MG63 (cell line): ENCODE measurements at regions not wholly inside any gene's neighbourhood (a gene's known extent, or its start where the extent isn't known, plus 50 kb on each side); places are given as distances from the start of the nearest gene placed in this dataset.

ENCODE experiments used
- DNase-seq: peaks from one replicate; pipeline ENCODE4 v3.0.0-alpha.2; 2020
- H3K27me3 ChIP-seq: fragments of 250-450 bp; sonication (Bioruptor Pico); 2 replicates; pipeline ENCODE4 v1.5.1; 2020; ENCODE audit warnings: mild to moderate bottlenecking, moderate library complexity
- H3K36me3 ChIP-seq: fragments of 250-450 bp; sonication (Bioruptor Pico); 2 replicates; pipeline ENCODE4 v1.5.1; 2020; ENCODE audit warnings: mild to moderate bottlenecking, moderate library complexity
- H3K4me3 ChIP-seq: fragments of 250-450 bp; sonication (Bioruptor Pico); 2 replicates; pipeline ENCODE4 v1.5.1; 2020; ENCODE audit warnings: mild to moderate bottlenecking, moderate library complexity
- H3K9me3 ChIP-seq: fragments of 250-450 bp; sonication (Bioruptor Pico); 2 replicates; pipeline ENCODE4 v1.5.1; 2020; ENCODE audit warnings: mild to moderate bottlenecking, moderate library complexity

DNA sequence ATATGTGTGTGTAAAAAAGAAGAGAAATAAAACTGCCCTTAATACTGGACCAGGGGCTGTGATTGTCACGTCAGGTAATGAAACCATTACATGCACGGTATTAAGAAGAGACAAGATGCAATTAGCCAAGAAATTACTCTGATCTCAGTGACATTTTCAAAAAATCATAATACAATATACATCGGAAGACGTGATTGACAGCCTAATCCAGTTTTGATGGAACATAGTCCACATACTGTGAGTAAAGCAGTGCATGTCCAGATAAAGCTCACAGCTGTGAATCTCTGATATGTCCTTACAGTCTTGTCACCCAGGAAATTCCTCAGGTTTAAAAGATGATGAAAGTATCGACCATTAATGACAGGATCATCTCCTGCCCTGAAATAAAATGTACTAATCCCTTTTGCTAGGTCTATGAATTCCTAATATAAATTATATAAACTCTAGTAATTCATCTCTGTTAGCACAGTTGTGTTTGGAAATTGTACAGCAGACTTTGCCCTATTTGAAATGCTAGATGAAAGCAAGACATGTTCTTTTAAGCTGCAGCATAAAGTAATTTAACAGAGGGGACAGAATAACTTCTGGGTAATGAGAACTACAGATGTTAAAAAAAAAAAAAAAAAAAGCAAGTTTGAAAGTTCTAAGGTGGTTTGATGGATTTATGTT is 119.5 kb upstream of the TMCO5A start:
- no peaks in the 10 kb centered on the region for H3K36me3 ChIP-seq
- H3K9me3 ChIP-seq = no peaks in the 10 kb centered on the region
- H3K27me3 ChIP-seq = no peaks in the 10 kb centered on the region; the same call in 1 of the 2 replicates
- H3K4me3 ChIP-seq = no peak overlapping the region
- DNase-seq = no peak

DNA sequence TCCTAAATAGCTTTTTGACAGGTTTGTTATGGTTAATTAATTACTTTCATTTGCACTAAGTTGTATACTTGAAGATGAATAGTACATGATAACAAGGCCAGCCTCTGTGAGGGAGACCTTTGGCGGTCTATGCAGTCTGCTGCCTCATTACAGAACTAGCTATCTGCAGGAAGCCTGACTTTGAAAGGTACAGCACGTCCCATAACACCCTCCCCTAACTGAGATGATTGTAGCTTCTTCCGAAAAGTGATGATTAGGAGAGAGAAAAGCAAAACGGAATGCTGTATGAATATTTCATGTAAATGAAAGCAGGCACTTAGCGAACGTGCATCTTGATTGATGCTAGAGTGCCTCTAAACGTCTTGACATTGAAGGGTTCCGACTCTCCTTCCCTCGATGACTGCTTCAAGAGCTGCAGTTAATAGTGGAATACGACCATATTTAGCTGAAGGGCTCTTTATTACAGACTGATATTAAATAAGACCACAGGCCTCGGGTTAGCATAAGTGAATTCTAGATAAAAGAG is 116.2 kb upstream of the TMCO5A start:
- H3K36me3 ChIP-seq = no peaks in the 10 kb centered on the region
- no peak for DNase-seq

DNA sequence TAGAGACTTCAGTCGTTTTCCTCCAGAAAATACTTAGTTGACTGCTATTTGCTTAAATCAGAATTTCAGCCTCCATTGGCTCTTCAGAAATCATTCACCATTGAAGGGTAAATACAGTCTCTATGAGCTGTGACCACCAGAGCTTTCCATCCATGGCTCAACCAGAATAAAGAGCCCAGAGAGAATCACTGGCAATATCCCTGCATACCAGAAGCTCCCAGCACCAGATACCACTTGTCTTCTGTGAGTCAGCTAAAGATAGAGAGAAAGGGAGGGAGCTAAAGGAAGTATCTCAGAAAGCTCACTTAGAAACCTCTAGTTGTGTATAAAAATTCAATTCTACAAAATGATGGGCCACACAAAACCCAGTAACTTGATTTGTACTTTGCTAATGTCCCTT is 115.2 kb upstream of the TMCO5A start:
- Histone ChIP-seq H3K36me3 (no peaks in the 10 kb centered on the region), H3K9me3 (no peaks in the 10 kb centered on the region), H3K4me3 (no peak overlapping the region), H3K27me3 (no peaks in the 10 kb centered on the region; the same call in 1 of the 2 replicates)
- DNase-seq = no peak

More for the DNA sequence above, 116.2 kb upstream of the TMCO5A start:
- Histone ChIP-seq H3K4me3 (no peak overlapping the region), H3K9me3 (no peaks in the 10 kb centered on the region), H3K27me3 (no peaks in the 10 kb centered on the region; the same call in 1 of the 2 replicates)

- H3K9me3 ChIP-seq = no peaks in the 10 kb centered on the region
- H3K4me3 ChIP-seq = no peak overlapping the region
- H3K36me3 ChIP-seq = no peaks in the 10 kb centered on the region
- no peak for DNase-seq
- no peaks in the 10 kb centered on the region; the same call in 1 of the 2 replicates for H3K27me3 ChIP-seq
These were observed 113.9 kb upstream of the TMCO5A start for GRCh38 chr15:37820380-37821128.

GRCh38 chr15:37823601-37824275 is 110.7 kb upstream of the TMCO5A start:
- Histone ChIP-seq H3K36me3 (no peaks in the 10 kb centered on the region), H3K9me3 (no peaks in the 10 kb centered on the region), H3K27me3 (0 out of 2 replicates have a peak, but pooled peaks cover 3% of the 10 kb centered on the region), H3K4me3 (no peak overlapping the region)
- no peak for DNase-seq

DNA sequence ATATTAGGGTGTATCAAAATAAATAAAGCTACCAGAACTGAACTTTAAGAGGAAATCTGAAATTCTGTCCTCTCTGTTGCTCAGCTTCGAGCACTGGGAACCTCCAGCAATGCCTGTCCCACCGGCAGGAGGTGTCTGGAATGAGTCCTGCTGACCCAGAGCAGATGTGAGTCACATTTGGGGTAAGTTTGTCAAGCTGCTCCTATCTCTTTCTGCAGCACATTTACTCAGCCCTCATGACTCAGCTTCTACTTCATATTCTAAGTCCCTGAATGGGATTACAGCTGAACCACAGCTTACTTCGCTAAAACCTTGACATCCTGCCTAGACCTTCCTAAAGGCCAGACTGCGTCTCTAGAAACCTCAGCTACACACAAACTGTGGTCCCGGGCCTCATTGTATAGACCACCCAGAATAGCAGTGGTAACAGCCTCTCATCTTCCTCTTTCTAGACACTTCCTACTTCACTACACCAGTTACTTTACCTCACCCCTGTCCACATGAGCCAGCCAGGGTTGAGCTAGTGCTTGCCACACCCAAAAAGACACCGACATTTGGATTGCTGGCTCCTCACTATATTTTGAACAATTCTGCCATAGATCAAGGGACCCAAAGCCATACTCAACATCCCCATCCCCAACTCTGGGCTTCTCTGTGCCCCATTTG is 109.6 kb upstream of the TMCO5A start:
- peak; percentile 79 for DNase-seq
- H3K9me3 ChIP-seq = no peaks in the 10 kb centered on the region
- H3K27me3 ChIP-seq = 0 out of 2 replicates have a peak, but pooled peaks cover 3% of the 10 kb centered on the region

GRCh38 chr15:37837276-37837675 is 97.2 kb upstream of the TMCO5A start:
- Histone ChIP-seq H3K36me3 (no peaks in the 10 kb centered on the region), H3K9me3 (no peaks in the 10 kb centered on the region), H3K27me3 (no peaks in the 10 kb centered on the region), H3K4me3 (no peak overlapping the region)
- no peak for DNase-seq

More for the DNA sequence above, 109.6 kb upstream of the TMCO5A start:
- Histone ChIP-seq H3K4me3 (no peak overlapping the region), H3K36me3 (no peaks in the 10 kb centered on the region)

GRCh38 chr15:37847776-37848175 is 86.7 kb upstream of the TMCO5A start:
- Histone ChIP-seq H3K27me3 (no peaks in the 10 kb centered on the region), H3K4me3 (no peak overlapping the region), H3K9me3 (no peaks in the 10 kb centered on the region), H3K36me3 (no peaks in the 10 kb centered on the region)
- no peak for DNase-seq

- H3K36me3 ChIP-seq = no peaks in the 10 kb centered on the region
- no peaks in the 10 kb centered on the region for H3K9me3 ChIP-seq
- H3K27me3 ChIP-seq = no peaks in the 10 kb centered on the region
- DNase-seq = no peak
- no peak overlapping the region for H3K4me3 ChIP-seq
These were observed 78.3 kb upstream of the TMCO5A start for GRCh38 chr15:37856109-37856508.

DNA sequence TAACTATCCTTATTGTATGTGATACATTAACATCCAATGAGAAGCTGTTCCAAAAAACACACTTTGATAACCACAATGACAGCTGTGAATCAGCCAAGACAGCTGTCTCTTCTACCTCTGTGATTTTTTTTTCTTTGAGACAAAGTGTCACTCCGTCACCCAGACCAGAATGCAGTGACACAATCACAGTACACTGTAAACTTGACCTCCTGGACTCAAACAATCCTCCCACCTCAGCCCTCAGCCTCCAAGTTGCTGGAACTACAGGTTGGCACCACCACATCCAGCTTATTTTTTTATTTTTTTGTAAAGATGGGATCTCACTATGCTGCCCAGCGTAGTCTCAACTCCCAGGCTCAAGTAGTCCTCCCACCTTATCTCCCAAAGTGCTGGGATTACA is 73.5 kb upstream of the TMCO5A start:
- Histone ChIP-seq H3K9me3 (no peaks in the 10 kb centered on the region), H3K4me3 (no peak overlapping the region), H3K36me3 (no peaks in the 10 kb centered on the region), H3K27me3 (no peaks in the 10 kb centered on the region)
- DNase-seq = no peak

GRCh38 chr15:37865687-37866086 is 68.8 kb upstream of the TMCO5A start:
- Histone ChIP-seq H3K27me3 (no peaks in the 10 kb centered on the region), H3K4me3 (no peak overlapping the region), H3K36me3 (no peaks in the 10 kb centered on the region), H3K9me3 (no peaks in the 10 kb centered on the region)
- DNase-seq = no peak

DNA sequence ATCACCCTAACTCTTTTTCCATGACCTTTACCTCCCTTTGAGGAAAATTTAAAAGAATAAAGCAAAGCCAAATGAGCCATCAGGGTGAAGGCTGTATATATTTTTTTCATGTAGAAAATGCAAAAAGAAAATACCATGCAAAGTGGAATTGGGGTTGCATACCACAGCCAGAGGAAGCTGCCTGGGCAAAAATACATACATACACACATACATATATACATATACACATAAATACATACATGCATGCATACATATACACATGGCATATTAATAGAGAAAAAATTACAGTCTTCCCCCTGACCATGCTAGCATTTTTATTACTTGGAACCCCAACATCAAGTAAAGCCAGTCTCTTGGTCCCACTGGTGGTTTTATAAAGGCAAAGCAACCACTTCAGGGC is 63.7 kb upstream of the TMCO5A start:
- Histone ChIP-seq H3K9me3 (no peaks in the 10 kb centered on the region), H3K36me3 (no peaks in the 10 kb centered on the region), H3K4me3 (no peak overlapping the region), H3K27me3 (peaks cover 4% of the 10 kb centered on the region)
- DNase-seq = no peak

DNA sequence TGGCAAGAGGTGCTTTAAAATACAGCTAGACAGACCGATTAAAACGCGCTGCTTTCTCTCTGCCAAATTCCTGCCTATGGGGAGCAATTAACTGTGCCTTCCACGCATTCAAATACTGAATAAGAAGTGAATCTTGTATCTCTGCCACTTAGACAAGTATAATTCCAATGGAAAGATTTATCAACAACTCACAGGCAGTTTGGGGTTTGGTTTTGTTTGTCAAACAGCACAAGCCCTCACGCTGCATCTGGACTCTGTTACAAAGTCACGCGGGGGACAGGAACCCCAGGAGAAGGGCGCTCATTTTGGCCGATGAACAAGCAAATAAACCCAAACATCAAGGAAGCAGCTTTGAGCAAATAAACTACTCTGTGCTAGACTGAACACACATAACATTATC is 61.8 kb upstream of the TMCO5A start:
- DNase-seq = no peak
- H3K4me3 ChIP-seq = no peak overlapping the region
- no peaks in the 10 kb centered on the region for H3K36me3 ChIP-seq

GRCh38 chr15:37873336-37873735 is 61.1 kb upstream of the TMCO5A start:
- Histone ChIP-seq H3K36me3 (no peaks in the 10 kb centered on the region), H3K27me3 (peaks cover 4% of the 10 kb centered on the region), H3K4me3 (no peak overlapping the region), H3K9me3 (no peaks in the 10 kb centered on the region)
- no peak for DNase-seq

More for the DNA sequence above, 61.8 kb upstream of the TMCO5A start:
- Histone ChIP-seq H3K27me3 (peaks cover 4% of the 10 kb centered on the region), H3K9me3 (no peaks in the 10 kb centered on the region)

GRCh38 chr15:37876900-37877299 is 57.5 kb upstream of the TMCO5A start:
- Histone ChIP-seq H3K27me3 (peaks cover 4% of the 10 kb centered on the region), H3K9me3 (no peaks in the 10 kb centered on the region), H3K4me3 (no peak overlapping the region), H3K36me3 (no peaks in the 10 kb centered on the region)
- no peak for DNase-seq

- Histone ChIP-seq H3K27me3 (no peaks in the 10 kb centered on the region; the same call in 1 of the 2 replicates), H3K9me3 (no peaks in the 10 kb centered on the region), H3K4me3 (no peak overlapping the region), H3K36me3 (no peaks in the 10 kb centered on the region)
- DNase-seq = no peak
These were observed 56.3 kb upstream of the TMCO5A start for GRCh38 chr15:37877851-37878741.
